GM21528 (cell line): ENCODE measurements at regions not wholly inside any gene's neighbourhood (a gene's known extent, or its start where the extent isn't known, plus 50 kb on each side); places are given as distances from the start of the nearest gene placed in this dataset.

Experiments
- ATAC-seq: cut with Tn5 transposase; IDR thresholded peaks from one replicate; pipeline ENCODE4 v1.9.1; 2021; ENCODE audit warnings: mild to moderate bottlenecking, moderate library complexity; ENCODE audit not compliant: unreplicated experiment, low FRiP score

DNA sequence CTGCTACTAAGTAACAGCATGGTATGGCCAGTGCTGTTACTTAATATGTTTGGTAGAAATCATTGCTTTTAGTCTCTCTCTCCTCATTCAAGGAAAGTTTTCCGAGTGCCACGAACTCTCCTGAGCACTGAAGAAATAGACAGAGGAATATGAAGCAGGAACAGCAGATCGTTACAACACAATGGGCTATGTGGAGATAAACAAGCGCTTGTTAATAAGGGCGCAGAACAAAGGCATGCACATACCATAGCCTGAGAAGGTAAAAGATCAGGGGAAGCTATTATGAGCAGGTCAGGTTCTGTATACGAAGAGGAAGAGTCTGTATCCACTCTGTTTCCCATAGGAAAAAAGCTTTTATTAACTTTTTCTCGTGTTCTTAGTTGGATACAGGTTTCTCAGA is 156.2 kb upstream of the CPNE8 start:
- ATAC-seq: no peak

DNA sequence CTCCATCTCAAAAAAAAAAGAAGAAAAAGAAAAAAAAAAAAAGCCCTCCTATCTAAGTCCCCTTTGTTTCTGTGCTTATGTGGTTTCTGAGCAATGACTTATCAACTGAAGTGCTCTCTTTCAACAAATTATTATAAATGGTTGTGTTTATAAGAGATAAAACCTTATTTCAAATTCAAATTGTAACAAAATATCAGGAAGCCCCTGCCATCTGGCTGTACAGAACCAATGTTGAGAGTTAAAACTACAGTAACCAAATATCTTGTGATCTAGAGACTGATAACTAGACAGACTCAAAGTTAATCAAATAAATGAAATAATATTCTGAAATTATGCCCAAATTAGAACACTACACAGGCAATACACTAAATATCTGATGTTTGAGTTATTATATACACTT is 143.0 kb upstream of the CPNE8 start:
- ATAC-seq: no peak

DNA sequence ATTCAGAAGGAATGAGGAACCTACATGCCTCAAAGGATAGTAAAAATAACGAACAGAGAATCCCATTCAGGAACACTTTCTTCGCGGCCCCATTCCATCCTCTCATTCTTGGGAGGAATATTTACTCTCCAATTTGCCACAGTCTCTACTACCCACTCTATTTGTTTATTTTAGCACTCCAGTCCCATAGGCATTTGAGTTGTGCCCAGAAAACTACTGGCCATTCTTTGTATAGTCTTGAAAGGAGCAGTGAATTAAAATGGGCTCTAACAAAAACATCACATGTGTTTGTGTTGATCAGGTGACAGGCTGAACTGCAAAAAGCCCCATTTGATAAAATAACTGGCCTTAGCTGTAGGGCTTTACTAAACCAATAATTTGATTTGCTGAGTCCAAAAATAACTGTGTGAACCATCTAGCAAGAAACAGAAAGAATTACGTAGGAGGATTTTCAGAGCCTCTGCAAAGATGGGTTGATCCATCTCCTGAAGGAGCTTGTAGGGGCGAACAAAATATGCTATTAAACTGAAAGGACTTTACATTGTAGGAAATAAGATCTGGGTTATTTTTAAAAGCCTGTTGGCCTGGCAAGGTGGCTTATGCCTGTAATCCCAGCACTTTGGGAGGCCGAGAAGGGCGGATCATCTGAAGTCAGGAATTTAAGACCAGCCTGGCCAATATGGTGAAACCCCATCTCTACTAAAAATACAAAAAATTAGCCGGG is 142.3 kb upstream of the CPNE8 start:
- ATAC-seq: no peak

DNA sequence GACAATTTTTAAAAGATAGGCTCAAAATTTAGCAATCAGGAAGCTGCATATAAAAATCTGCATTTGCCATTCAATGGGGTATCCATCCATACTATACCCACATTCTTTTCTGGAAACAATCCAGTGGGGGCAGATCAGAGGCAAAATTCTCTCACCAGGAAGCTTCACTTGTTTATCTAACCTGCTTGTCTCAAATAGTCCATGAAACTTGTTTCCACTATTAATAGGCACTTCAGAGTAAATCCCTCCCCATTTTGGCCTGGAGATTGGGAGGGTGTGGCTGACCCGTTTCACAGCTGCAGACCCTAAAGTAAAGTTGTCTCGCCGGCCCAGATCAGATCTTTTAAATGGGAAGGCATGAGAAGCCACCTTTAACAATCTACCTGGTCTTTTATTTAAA is 139.4 kb upstream of the CPNE8 start:
- ATAC-seq: no peak

DNA sequence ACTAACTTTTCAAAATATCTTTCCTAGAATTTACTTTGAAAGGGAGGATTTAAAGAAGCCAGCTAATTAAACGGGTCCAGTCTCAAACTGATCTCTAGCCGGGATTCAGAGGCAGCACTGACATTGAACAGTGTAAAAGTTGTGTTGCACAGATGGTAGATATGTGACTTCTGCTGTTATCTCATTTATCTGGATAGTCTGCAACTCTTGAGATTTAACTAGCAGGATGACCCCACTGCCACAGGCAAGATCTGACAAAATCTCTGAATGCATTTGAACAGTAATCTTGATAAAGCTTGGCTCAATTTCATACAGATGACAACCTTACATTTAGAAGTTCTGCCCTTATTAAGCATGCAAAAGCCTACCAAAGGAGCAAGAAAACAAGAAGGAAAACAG is 138.0 kb upstream of the CPNE8 start:
- no peak for ATAC-seq

DNA sequence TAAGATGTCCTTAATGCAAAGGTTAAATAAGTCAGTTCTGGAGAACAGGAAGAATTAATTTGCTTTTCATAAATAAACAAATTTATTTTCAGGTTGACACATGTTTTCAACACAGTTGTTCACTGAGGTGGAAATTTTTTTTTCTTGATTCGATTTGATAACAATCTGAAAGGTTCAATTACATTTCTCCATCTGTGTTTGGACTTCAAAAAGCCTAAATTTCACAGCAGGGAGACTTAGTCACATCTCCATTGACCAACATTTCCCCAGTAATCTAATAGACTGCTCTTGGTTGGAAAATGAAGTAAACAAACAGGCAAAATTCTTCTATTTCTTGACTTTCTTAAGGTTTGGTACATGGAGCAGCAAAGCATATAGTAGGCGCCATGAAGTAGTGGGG is 134.9 kb upstream of the CPNE8 start:
- no peak for ATAC-seq

DNA sequence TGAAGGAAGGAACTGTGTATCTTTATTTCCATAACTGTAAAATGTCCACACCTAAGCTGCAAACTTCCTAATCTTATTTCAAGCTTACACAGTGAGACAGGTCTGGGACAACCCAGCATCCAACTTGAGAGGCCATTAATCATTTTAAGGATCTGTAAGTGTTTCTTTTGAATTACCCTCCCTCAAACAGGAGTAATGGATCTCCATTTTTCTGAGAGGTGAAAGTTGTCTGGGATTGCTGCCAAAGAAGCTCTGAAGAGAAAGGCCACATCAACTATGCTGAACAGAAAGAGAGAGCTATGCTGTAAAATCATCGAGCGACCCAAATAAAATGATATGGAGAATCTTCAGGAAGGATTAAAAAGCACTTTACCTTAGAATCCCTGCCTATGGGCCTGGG is 131.7 kb upstream of the CPNE8 start:
- no peak for ATAC-seq

DNA sequence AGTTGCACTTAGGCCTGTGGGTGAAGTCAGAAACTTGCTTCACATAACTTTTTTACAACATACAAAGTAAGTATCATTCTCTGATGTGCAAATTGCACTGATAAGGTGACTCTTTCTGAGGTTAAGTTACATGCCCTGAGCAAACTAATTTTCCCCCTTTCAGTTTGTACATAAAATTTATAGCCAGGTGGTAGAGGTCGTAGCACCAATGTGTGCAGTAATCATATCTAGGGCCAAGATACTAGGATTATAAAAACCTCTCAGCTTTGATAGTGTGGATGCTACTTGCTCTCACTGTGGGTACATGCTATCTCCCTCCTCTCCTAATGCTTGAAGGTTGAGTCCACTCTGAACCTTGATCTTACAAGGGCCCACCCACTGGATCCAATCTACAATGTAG is 130.7 kb upstream of the CPNE8 start:
- no peak for ATAC-seq

DNA sequence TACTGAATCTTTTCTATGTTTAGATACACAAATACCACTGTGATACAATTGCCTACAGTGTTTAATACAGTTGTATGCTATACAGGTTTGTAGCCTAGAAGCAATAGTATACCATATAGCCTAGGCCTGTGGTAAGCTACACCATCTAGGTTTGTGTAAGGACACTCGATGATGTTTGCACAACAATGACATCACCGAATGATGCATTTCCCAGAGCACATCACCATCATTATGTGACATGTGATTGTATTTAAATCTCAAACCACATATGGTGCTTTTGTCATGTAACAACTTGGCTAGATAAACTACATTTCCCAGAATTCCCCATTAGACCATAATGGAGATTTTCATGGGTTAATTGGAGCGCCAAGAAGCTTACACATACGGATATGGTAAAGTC is 128.4 kb upstream of the CPNE8 start:
- no peak for ATAC-seq

DNA sequence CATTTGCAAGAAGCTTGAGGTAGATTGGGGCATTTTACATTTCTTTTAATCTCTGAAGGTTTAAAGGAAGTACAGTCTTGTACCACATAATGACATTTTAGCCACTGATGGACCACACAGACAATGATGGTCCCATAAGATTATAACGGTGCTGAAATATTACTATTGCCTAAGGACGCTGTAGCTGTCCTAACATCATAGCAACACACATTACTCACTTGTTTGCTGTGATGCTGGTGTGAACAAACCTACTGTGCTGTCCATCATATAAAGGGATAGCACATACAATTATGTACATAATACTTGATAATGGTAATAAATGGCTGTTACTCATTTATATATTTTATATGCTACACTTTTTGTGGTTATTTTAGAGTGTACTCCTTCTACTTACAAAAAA is 127.1 kb upstream of the CPNE8 start:
- ATAC-seq: no peak

DNA sequence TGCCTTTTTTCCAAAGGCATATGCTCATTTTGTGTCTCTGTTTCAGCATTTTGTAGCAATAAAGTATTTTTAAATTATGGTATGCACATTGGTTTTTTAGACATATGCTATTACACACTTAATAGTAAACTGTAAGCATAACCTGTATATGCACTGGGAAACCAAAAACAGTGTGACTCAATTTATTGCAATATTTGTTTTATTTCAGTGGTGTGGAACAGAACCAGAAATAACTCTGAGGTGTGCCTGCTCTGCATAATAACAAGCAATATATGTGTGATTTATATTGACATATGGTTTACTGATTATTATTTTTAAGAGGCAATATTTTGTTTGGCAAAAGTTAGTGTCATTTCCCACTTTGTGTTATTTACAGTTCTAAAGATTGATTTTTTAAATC is 126.6 kb upstream of the CPNE8 start:
- no peak for ATAC-seq

DNA sequence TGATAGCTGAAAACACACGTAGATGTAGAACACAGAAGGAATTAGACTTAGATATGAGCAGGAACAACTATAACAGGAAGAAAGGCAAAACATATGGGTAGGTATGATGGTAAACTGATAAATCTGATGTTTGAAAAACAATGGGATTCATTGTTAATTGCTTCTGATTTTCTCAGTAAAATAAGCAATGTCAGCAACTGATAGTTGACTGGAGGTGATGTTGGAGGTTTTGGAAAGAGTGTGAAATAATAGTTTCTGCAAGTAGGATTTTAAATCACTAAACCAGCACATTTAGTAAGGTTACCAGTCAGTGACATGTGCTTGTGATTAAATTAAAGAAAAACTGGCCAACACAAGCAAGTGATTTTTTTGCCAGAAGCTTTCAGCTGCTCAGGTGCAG is 123.0 kb upstream of the CPNE8 start:
- no peak for ATAC-seq

DNA sequence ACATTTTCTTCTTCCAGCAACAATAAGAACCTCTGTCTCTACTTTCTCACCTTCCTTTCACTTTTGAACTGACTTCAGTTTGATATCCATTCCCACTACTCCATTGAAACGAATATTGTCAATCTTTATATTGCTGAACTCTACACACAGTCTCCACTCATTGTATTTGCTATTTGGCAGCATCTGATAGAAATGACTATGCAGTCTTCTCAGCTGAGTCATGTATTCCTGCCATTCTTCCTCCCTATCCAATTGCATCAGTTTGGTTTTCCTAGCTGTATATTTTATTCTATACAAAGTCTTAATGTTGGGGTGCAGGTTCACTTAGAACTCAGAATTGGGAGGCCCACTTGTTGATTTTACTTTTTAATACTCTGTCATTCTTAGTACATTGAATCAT is 107.5 kb upstream of the CPNE8 start:
- ATAC-seq: no peak

DNA sequence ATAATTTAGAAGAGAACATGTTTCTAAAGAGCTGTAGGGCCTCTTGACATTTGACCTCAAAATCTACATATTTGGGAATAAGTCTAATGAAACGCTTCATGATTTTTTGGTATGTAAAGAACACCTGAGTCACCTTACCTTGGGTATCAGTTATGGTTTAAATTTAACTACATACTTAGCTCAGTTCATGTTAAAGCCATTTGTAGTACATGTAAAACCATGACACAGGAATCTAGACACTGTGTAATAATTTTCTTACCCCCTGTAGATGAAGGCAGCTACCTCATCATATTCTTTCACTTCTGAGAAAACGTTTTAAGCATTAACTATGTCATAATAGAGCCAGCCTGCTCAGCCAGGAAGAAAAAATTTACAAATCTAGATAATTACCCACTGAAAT is 105.8 kb upstream of the CPNE8 start:
- ATAC-seq: no peak

DNA sequence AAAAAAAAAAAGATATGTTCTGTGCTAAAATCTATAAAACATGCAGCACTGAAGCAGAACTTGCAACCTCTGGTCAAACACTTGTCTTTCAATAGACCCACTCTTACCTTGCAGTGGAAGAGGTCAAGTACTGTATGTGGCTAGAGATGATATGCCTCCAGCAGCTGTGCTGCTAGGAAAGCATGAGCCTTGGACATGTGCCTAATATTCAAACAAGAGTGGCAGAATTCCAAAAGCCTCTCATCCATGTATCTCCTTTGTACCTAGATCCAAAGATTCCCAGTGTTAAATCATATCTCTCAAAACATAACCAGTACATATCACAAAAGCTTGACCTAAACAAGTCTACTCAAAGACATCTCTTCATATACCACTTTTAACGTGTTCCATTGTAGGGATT is 105.0 kb upstream of the CPNE8 start:
- no peak for ATAC-seq

DNA sequence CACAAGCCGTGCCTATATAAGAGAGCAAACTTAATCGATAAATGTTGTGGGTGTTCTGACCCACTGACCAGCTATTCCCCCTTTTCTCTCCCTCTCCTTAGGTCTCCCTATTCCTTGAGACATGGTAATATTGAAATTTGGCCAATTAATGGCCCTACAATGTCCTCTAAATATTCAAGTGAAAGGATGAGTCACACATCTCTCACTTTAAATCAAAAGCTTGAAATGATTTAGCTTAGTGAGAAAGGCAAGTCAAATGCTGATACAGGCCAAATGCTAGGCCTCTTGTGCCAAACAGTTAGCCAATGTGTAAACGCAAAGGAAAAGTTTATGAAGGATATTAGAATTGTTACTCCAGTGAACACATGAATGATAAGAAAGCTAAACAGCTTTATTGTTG is 102.2 kb upstream of the CPNE8 start:
- ATAC-seq: no peak

DNA sequence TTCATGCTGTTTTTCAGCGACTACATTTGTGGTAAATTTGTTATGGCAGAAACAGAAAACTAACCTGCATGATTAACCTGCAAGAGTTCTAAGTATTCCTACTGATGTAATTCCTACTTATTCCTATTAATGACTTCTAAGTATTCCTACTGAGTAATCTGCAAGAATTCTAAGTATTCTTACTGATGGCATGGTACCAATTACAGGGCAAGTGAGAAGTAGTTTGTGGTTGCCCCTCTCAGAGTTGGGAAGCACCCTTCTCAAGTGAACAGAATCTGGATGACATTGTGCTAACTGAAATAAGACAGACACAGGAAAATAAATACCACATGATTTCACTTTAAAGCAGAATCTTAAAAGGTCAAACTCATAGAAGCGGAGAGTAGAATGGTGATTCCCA is 100.9 kb upstream of the CPNE8 start:
- no peak for ATAC-seq

DNA sequence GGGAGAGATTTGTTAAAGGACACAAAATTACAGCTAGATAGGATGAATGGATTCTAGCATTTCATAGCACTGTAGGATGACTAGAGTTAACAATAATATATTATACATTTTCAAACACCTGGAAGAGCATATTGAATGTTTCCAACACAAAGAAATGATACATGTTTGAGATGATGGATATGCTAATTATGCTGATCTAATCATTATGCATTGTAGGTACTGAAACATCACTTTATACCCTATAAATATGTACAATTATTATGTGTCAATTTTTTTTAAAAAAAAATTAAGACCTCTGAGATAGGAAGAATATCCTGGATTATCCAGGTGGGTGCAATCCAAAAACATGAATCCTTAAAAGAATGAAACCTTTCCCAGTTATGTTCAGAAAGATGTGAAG is 100.3 kb upstream of the CPNE8 start:
- no peak for ATAC-seq

DNA sequence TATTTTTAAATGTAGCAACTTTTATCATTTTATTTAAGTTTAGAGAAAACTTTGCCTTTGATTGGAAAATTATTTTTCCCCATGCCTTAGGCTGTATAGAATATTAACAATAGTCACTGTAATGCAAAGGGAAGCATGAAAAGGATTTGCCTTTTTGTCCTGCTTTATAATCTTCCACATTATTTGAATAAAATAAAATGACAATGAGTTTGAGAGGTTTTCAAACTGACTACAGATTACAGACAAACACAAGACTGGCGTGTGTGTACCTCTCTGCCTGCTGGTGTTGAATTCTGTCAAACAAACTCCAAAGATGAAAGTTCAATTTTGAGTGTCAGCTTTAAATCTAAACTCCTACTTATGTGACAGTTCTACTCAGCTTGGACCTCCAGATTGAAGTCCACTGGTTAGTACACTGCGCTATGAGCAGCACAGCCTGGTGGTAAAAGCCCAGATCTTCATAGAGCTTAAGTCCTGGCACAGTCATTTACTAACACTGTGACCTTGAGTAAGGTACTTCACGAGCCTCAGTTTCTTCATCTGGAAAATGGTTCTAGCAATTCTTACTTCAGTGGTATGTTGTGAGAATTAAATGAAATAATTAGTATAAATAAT is 98.3 kb upstream of the CPNE8 start:
- ATAC-seq: no peak

DNA sequence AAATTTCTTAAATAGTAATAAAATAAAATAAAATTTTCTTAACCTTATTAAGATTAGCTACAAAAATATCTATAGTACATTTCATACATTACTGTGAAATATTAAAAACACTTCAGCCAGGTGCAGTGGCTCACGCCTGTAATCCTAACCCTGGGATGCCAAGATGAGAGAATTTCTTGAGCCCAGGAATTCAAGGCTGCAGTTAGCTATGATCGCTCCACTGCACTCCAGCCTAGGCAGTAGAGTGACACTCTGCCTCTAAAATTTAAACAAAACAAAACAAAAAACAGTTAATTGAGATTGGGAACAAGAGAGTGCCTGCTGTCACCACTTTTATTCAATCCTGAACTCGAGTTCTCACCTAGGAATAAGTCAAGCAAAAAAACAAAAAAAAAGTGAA is 95.0 kb upstream of the CPNE8 start:
- no peak for ATAC-seq

DNA sequence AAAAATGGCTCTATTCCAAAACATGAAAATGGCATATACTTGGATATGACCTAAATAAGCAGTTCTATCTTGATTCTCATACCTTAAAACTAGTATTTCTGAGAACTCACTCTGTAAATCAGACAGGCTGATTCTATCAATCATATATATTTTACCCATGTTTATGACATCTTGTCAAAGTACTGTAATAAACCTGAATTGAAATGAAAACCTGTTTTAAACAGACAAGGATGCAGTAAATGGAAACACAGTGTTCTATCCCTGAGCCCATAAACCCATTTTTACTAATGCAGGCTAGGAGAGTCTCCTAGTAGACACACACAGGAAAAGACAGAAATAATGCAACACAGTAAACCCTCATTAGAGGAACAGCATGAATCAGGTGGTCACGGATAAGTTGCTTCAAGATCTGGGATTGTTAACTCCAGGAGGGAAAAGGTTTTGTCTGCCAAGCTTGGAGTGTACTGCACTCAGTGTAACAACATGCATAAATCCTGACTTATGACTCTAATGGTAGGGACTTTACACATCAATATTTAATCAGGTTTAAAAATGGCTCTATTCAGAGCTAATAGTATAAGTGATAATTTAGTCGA is 93.6 kb upstream of the CPNE8 start:
- ATAC-seq: no peak

DNA sequence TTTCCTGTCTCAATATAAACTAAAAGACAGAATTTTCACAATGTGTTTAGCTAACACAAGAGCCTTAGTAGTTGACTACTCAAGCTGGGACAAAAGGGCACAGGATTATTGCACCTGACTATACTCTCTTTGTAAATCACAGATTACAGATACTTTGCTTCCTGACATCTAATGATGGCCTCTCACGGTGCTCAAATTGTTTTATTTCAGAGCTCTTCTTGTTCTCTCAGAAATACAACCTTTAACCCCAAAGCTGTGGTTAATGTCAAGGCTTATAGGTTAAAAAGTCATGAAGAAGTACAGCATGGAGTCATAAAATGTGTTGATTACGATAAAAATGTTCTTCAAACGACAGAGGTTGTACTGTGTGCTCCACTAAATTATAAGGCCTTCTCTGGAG is 89.9 kb upstream of the CPNE8 start:
- ATAC-seq: no peak
